SK-N-MC (cell line): ENCODE measurements at regions not wholly inside any gene's neighbourhood (a gene's known extent, or its start where the extent isn't known, plus 50 kb on each side); places are given as distances from the start of the nearest gene placed in this dataset.
A peak's percentile ranks its signal among the peaks of the same experiment; 100 is the strongest.

Experiments
- DNase-seq: peaks from one replicate; pipeline ENCODE4 v3.0.0-alpha.2; 2011; ENCODE audit warnings: low read depth, low spot score
- H3K27ac ChIP-seq: fragments of 200-600 bp; sonication (generic); 2 replicates; pipeline ENCODE4 v1.5.1; 2016; ENCODE audit warnings: mixed run types
- H3K36me3 ChIP-seq: fragments of 200-600 bp; sonication (generic); 2 replicates; pipeline ENCODE4 v1.6.1; 2017; ENCODE audit warnings: antibody characterized with exemption, low read length, mixed read lengths; ENCODE audit not compliant: insufficient read depth
- H3K4me3 ChIP-seq: fragments of 200-600 bp; sonication (generic); 2 replicates; pipeline ENCODE4 v1.5.1; 2016
- H3K9ac ChIP-seq: fragments of 200-600 bp; sonication (generic); 2 replicates; pipeline ENCODE4 v1.8.0; 2017; ENCODE audit warnings: mixed run types, mixed read lengths; ENCODE audit not compliant: insufficient read length
- H3K9me3 ChIP-seq: fragments of 200-600 bp; sonication (generic); 2 replicates; pipeline ENCODE4 v1.6.1; 2017; ENCODE audit warnings: low read depth, mild to moderate bottlenecking, antibody characterized with exemption, low read length, moderate library complexity, mixed read lengths
- EZH2 ChIP-seq: fragments of 200-600 bp; sonication (generic); IDR thresholded peaks from one replicate; pipeline ENCODE4 v1.6.1; 2017; ENCODE audit warnings: antibody characterized with exemption
- FOXP2 ChIP-seq: optimal IDR thresholded peaks from 2 replicates; pipeline ENCODE3; 2011; ENCODE audit warnings: mild to moderate bottlenecking, moderate library complexity; ENCODE audit not compliant: insufficient read depth; ENCODE audit errors: extremely low read length, control extremely low read depth
- POLR2AphosphoS5 ChIP-seq: IDR thresholded peaks from 2 replicates; pipeline ENCODE4 v1.6.1; 2012; ENCODE audit warnings: mild to moderate bottlenecking, low read depth, low read length, borderline replicate concordance

GRCh38 chr6:81996414-81996813, 243.9 kb upstream of the TENT5A start:
- Histone ChIP-seq H3K27ac (peak overlapping the region; percentile 99), H3K9me3 (peaks cover 4% of the 10 kb centered on the region; the same call in 1 of the 2 replicates), H3K36me3 (no peaks in the 10 kb centered on the region), H3K9ac (peak overlapping the region; percentile 69), H3K4me3 (peak overlapping the region; percentile 68)
- no peak for DNase-seq
- no peak for TF ChIP-seq POLR2AphosphoS5
- no peak for TF ChIP-seq EZH2
- TF ChIP-seq FOXP2 = no peak

DNA sequence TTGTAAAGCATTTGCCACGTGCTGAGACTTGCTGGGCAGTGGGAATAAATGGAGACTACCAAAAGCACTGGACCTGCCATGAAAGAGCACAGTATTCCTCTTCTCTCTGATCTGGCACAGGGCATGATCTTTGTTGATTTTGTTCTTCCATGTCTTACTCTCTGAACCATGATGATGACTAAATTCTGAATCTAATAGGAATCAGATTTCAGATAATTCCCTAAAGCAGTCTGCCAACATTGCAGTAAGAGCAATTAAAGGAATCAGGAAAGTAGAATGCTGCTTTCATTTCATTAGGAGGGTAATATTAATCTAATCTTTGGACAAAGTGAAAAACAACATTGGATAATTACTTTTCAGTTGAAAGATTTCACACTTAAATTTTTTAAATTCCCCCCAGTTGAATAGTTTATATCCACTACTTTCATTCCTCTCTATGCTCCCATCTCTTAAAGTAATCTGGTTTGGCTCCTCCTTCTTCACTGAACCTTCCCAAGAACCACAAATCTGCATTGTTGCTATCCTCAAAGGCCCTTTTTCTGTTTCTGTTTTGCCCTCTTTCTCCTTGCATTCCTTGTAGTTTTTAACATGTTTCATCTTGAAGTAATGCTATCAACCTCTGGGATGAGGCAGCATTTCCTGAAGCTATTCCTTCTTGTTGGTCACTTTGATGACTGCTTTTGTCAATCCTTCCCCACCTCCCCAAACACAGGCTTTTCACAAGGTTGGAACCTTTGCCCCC, 243.2 kb upstream of the TENT5A start:
- TF ChIP-seq EZH2 (no peak), POLR2AphosphoS5 (no peak), FOXP2 (no peak)
- no peak overlapping the region for H3K4me3 ChIP-seq
- peaks cover 4% of the 10 kb centered on the region; the same call in 1 of the 2 replicates for H3K9me3 ChIP-seq
- no peak overlapping the region for H3K9ac ChIP-seq
- H3K36me3 ChIP-seq = no peaks in the 10 kb centered on the region
- peak overlapping the region; percentile 76 for H3K27ac ChIP-seq
- no peak for DNase-seq

GRCh38 chr6:81988871-81989270, 236.4 kb upstream of the TENT5A start:
- no peak overlapping the region for H3K4me3 ChIP-seq
- peaks cover 4% of the 10 kb centered on the region; the same call in 1 of the 2 replicates for H3K9me3 ChIP-seq
- TF ChIP-seq EZH2 (no peak), POLR2AphosphoS5 (no peak), FOXP2 (no peak)
- H3K27ac ChIP-seq = no peak overlapping the region
- no peaks in the 10 kb centered on the region for H3K36me3 ChIP-seq
- DNase-seq = no peak
- H3K9ac ChIP-seq = no peak overlapping the region

DNA sequence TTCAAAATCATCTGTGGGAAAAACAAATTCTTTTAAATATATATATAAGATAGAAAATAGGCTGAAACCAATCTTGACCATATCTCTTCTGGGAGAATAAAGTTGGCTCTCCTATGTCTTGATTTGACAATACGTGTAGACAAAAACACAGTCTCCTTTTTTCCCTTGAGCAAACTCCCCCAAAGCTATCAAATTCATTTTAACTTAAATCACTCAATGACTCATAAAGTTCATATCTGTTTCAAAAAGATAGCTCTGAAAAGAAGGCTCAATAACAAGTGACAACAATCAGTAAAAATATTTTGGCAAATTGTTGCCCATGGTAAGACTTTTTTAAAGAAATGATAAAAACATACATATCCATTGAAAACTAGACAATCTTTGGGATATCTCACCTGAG, 236.0 kb upstream of the TENT5A start:
- Histone ChIP-seq H3K9ac (no peak overlapping the region), H3K9me3 (peaks cover 4% of the 10 kb centered on the region; the same call in 1 of the 2 replicates), H3K4me3 (no peak overlapping the region), H3K27ac (no peak overlapping the region), H3K36me3 (no peaks in the 10 kb centered on the region)
- TF ChIP-seq POLR2AphosphoS5 (no peak), EZH2 (no peak), FOXP2 (no peak)
- DNase-seq = no peak

DNA sequence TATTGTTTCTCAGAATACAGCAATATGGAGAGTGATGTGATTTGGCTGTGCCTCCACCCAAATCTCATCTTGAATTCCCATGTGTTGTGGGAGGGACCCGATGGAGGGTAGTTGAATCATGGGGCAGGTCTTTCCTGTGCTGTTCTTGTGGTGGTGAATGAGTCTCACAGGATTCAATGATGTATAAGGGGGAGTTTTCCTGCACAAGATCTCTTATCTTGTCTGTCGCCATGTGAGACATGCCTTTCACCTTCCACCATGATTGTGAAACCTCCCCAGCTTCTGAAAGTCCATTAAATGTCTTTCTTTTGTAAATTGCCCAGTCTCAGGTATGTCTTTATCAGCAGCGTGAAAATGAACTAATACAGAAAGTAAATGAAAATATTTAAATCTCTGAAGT, 234.8 kb upstream of the TENT5A start:
- H3K9ac ChIP-seq = no peak overlapping the region
- no peak overlapping the region for H3K4me3 ChIP-seq
- no peak for DNase-seq

DNA sequence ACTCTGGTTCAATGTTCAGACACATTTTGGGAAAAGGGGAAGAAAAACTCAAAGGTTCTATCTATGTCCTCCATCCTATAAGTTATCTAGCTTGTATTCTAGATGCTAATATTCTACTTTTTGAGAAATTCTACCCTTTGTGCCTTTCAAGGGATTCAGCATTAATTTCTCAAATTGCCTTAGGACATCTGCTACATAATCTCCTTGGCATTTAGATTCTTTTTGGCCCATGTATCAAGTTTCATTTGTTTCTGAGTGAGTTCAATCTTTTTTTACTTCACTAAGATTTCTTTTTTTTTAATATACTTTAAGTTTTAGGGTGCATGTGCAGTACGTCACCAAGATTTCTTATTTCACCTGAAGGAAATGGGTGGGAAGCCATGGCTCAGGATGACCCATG, 232.7 kb upstream of the TENT5A start:
- DNase-seq = no peak
- H3K4me3 ChIP-seq = no peak overlapping the region; the same call in 1 of the 2 replicates
- TF ChIP-seq FOXP2 = no peak
- no peak for TF ChIP-seq EZH2
- TF ChIP-seq POLR2AphosphoS5 = no peak
- H3K9me3 ChIP-seq = no peaks in the 10 kb centered on the region
- no peaks in the 10 kb centered on the region for H3K36me3 ChIP-seq
- no peak overlapping the region for H3K9ac ChIP-seq
- H3K27ac ChIP-seq = peak overlapping the region; percentile 64

More for the DNA sequence above, 234.8 kb upstream of the TENT5A start:
- H3K9me3 ChIP-seq = no peaks in the 10 kb centered on the region
- H3K27ac ChIP-seq = no peak overlapping the region
- TF ChIP-seq EZH2 (no peak), POLR2AphosphoS5 (no peak), FOXP2 (no peak)
- H3K36me3 ChIP-seq = no peaks in the 10 kb centered on the region

GRCh38 chr6:81984599-81984998, 232.1 kb upstream of the TENT5A start:
- TF ChIP-seq EZH2 (no peak), FOXP2 (no peak), POLR2AphosphoS5 (no peak)
- no peaks in the 10 kb centered on the region for H3K36me3 ChIP-seq
- DNase-seq = no peak
- no peaks in the 10 kb centered on the region for H3K9me3 ChIP-seq
- no peak overlapping the region for H3K4me3 ChIP-seq
- peak overlapping the region; percentile 64; the same call in 1 of the 2 replicates for H3K27ac ChIP-seq
- no peak overlapping the region for H3K9ac ChIP-seq

GRCh38 chr6:81981812-81982211, 229.3 kb upstream of the TENT5A start:
- H3K9me3 ChIP-seq = no peaks in the 10 kb centered on the region
- no peak overlapping the region for H3K4me3 ChIP-seq
- no peak overlapping the region for H3K9ac ChIP-seq
- H3K27ac ChIP-seq = no peak overlapping the region
- H3K36me3 ChIP-seq = no peaks in the 10 kb centered on the region
- no peak for TF ChIP-seq FOXP2
- TF ChIP-seq EZH2 = no peak
- no peak for TF ChIP-seq POLR2AphosphoS5
- no peak for DNase-seq
